NT2/D1 (cell line): ENCODE measurements at regions not wholly inside any gene's neighbourhood (a gene's known extent, or its start where the extent isn't known, plus 50 kb on each side); places are given as distances from the start of the nearest gene placed in this dataset.

ENCODE experiments used
- SUZ12 ChIP-seq: IDR thresholded peaks from 2 replicates; pipeline ENCODE4 v1.6.1; 2011; ENCODE audit not compliant: insufficient read length, insufficient read depth; ENCODE audit errors: extremely low read depth
- YY1 ChIP-seq: IDR thresholded peaks from 2 replicates; pipeline ENCODE4 v1.6.1; 2011; ENCODE audit not compliant: insufficient read length, insufficient read depth
- ZNF274 ChIP-seq: IDR thresholded peaks from 2 replicates; pipeline ENCODE4 v1.6.1; 2011; ENCODE audit warnings: mild to moderate bottlenecking, low read depth, low read length

DNA sequence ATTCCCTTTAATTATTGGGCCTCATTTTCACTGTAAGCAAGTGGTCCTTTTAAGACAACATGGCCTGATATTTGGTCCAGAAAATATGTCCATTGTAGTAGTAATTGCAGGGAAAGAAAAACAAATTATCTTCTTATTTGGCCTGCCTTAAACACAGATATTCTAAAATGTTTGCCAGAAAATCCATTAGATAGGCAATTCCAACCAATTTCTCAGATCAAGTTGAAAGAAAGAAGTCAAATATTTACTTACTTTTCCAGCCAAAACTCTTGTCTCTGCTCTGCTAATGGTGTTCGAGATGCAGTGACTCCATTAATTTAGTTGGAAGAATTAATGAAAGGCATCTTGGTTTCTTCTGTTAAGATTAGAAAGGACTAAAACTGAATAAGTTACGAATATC, 757.3 kb upstream of the IGFBP3 start:
- TF ChIP-seq ZNF274 (no peak), YY1 (no peak), SUZ12 (no peak)
